ENCODE measurements at regions not wholly inside any gene's neighbourhood (a gene's known extent, or its start where the extent isn't known, plus 50 kb on each side); places are given as distances from the start of the nearest gene placed in this dataset.

DNA sequence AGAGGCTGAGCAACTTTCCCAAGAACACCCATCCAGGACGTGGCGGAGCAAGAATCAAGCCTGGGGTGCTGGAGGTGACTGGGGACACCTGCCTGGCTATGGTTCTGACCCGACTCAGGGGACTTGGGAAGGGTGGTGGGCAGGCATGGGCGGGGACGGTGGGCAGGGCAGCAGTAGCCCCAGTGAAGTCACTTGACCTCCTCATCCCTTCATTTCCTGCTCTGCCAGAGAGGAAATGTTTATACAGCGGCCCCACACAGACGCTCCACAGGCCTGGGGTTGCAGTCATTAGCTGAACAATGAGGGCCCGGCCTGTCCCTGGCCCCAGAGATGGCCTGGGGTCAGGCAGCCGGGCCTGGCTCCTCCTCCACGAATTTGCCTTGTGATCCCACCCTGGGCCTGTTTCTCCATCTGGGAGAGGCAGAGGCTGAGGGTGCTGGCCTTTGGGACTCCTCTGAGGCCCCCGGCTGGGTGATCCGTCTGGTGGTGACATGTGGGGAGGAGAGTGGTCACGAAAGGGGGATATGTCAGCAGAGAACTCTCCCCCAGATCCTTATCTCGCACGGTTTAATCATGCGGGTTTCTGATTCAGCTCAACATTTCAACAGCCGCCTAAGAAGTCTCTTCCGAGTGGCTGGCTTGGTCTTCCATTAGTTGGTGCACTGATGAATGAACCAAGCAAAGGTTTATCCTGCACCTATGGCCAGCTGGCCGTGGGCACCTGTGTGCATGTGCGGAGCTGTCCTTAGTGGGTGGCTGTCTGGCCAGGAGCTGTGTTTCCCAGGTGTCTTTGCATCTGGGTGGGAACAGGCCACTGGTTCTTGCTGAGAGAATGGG is 175.9 kb downstream of the IRF8 start:
- no peak overlapping the region for H3K4me3 ChIP-seq (ENCODE audit: insufficient read depth, low read depth, low read length)
- H4K20me1 ChIP-seq (ENCODE audit: insufficient read depth, low read length): no peaks in the 10 kb centered on the region
- no peaks in the 10 kb centered on the region for H3K36me3 ChIP-seq (ENCODE audit: insufficient read depth, low read length)
- Mint-ChIP-seq H3K27ac (ENCODE audit: unreplicated experiment) (no peak overlapping the region), H3K9me3 (ENCODE audit: unreplicated experiment) (peaks cover 4% of the 10 kb centered on the region), H3K4me1 (ENCODE audit: low read depth, unreplicated experiment) (peaks cover 2% of the 10 kb centered on the region), H3K4me3 (ENCODE audit: unreplicated experiment) (no peak overlapping the region), H3K27me3 (ENCODE audit: low read depth, unreplicated experiment) (peaks cover 69% of the 10 kb centered on the region), H3K36me3 (ENCODE audit: low read depth, unreplicated experiment) (no peaks in the 10 kb centered on the region)
- H3K9ac ChIP-seq (ENCODE audit: low read length): no peak overlapping the region
- peak overlapping the region; percentile 7 for H2AFZ ChIP-seq (ENCODE audit: low read depth, low read length)
- FAIRE-seq (no peak), DNase-seq (ENCODE audit: low read depth) (peak; percentile 38)
- no peaks in the 10 kb centered on the region for H3K79me2 ChIP-seq (ENCODE audit: insufficient read depth, low read length)
- H3K27ac ChIP-seq (ENCODE audit: low read depth, low read length): no peak overlapping the region
- H3K9me3 ChIP-seq (ENCODE audit: insufficient read depth, low read depth, low read length): no peaks in the 10 kb centered on the region
- H3K4me2 ChIP-seq (ENCODE audit: low read length): no peak overlapping the region
- H3K4me1 ChIP-seq (ENCODE audit: insufficient read depth, low read length): peaks cover 6% of the 10 kb centered on the region
- H3K27me3 ChIP-seq (ENCODE audit: insufficient read depth, low read length): no peaks in the 10 kb centered on the region
- TF ChIP-seq EZH2 (IDR thresholded peaks at IDR 0.05; ENCODE audit: insufficient read depth, low read length) (no peak), CTCF (IDR thresholded peaks at IDR 0.05; ENCODE audit: insufficient read depth, low read depth, low read length) (no peak)

DNA sequence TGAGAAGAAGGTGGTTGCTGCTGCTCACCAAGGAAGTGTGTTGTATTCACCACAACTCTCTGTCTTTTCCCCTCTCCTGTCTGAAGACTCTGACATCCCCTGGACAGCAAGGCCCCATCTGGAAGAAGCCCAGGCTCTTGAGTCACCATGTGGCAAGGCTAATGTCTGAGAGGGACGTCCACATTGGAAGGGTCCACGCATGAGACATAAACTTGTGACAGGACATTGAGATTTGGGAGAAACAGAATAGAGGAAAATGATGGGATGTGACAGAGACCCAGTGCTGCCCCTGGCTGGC is 176.5 kb downstream of the IRF8 start:
- Mint-ChIP-seq H3K4me1 (ENCODE audit: low read depth, unreplicated experiment) (peaks cover 2% of the 10 kb centered on the region), H3K27me3 (ENCODE audit: low read depth, unreplicated experiment) (peaks cover 69% of the 10 kb centered on the region), H3K4me3 (ENCODE audit: unreplicated experiment) (no peak overlapping the region), H3K9me3 (ENCODE audit: unreplicated experiment) (peaks cover 4% of the 10 kb centered on the region), H3K27ac (ENCODE audit: unreplicated experiment) (peak overlapping the region; percentile 62), H3K36me3 (ENCODE audit: low read depth, unreplicated experiment) (no peaks in the 10 kb centered on the region)
- no peaks in the 10 kb centered on the region for H3K79me2 ChIP-seq (ENCODE audit: insufficient read depth, low read length)
- FAIRE-seq (no peak), DNase-seq (ENCODE audit: low read depth) (peak; percentile 6)
- no peak for TF ChIP-seq CTCF (IDR thresholded peaks at IDR 0.05; ENCODE audit: insufficient read depth, low read depth, low read length)
- H4K20me1 ChIP-seq (ENCODE audit: insufficient read depth, low read length): no peaks in the 10 kb centered on the region
- no peaks in the 10 kb centered on the region for H3K27me3 ChIP-seq (ENCODE audit: insufficient read depth, low read length)
- no peak overlapping the region for H3K9ac ChIP-seq (ENCODE audit: low read length)
- peak overlapping the region; percentile 7 for H2AFZ ChIP-seq (ENCODE audit: low read depth, low read length)
- no peaks in the 10 kb centered on the region for H3K36me3 ChIP-seq (ENCODE audit: insufficient read depth, low read length)
- no peaks in the 10 kb centered on the region for H3K9me3 ChIP-seq (ENCODE audit: insufficient read depth, low read depth, low read length)
- peaks cover 6% of the 10 kb centered on the region for H3K4me1 ChIP-seq (ENCODE audit: insufficient read depth, low read length)
- H3K4me2 ChIP-seq (ENCODE audit: low read length): no peak overlapping the region
- no peak overlapping the region for H3K27ac ChIP-seq (ENCODE audit: low read depth, low read length)
- H3K4me3 ChIP-seq (ENCODE audit: insufficient read depth, low read depth, low read length): no peak overlapping the region

- H3K9me3 ChIP-seq (ENCODE audit: insufficient read depth, low read depth, low read length): no peaks in the 10 kb centered on the region
- no peaks in the 10 kb centered on the region for H3K36me3 ChIP-seq (ENCODE audit: insufficient read depth, low read length)
- no peaks in the 10 kb centered on the region for H3K79me2 ChIP-seq (ENCODE audit: insufficient read depth, low read length)
- DNase-seq (ENCODE audit: low read depth) (no peak), FAIRE-seq (no peak)
- no peaks in the 10 kb centered on the region for H3K27me3 ChIP-seq (ENCODE audit: insufficient read depth, low read length)
- H3K4me2 ChIP-seq (ENCODE audit: low read length): no peak overlapping the region
- no peak overlapping the region for H3K27ac ChIP-seq (ENCODE audit: low read depth, low read length)
- Mint-ChIP-seq H3K9me3 (ENCODE audit: unreplicated experiment) (peaks cover 4% of the 10 kb centered on the region), H3K27ac (ENCODE audit: unreplicated experiment) (peak overlapping the region; percentile 62), H3K4me1 (ENCODE audit: low read depth, unreplicated experiment) (peaks cover 2% of the 10 kb centered on the region), H3K27me3 (ENCODE audit: low read depth, unreplicated experiment) (peaks cover 68% of the 10 kb centered on the region), H3K4me3 (ENCODE audit: unreplicated experiment) (no peak overlapping the region), H3K36me3 (ENCODE audit: low read depth, unreplicated experiment) (no peaks in the 10 kb centered on the region)
- no peak for TF ChIP-seq EZH2 (IDR thresholded peaks at IDR 0.05; ENCODE audit: insufficient read depth, low read length)
- TF ChIP-seq CTCF (IDR thresholded peaks at IDR 0.05; ENCODE audit: insufficient read depth, low read depth, low read length): no peak
- H3K4me1 ChIP-seq (ENCODE audit: insufficient read depth, low read length): peaks cover 6% of the 10 kb centered on the region
- no peaks in the 10 kb centered on the region for H4K20me1 ChIP-seq (ENCODE audit: insufficient read depth, low read length)
- no peak overlapping the region for H3K4me3 ChIP-seq (ENCODE audit: insufficient read depth, low read depth, low read length)
- no peak overlapping the region for H2AFZ ChIP-seq (ENCODE audit: low read depth, low read length)
- no peak overlapping the region for H3K9ac ChIP-seq (ENCODE audit: low read length)
Observed at GRCh38 chr16:86075839-86076440, 177.0 kb downstream of the IRF8 start.

Measured in astrocyte (in vitro differentiated cells and primary cell).